ENCODE measurements at regions not wholly inside any gene's neighbourhood (a gene's known extent, or its start where the extent isn't known, plus 50 kb on each side); places are given as distances from the start of the nearest gene placed in this dataset.

DNA sequence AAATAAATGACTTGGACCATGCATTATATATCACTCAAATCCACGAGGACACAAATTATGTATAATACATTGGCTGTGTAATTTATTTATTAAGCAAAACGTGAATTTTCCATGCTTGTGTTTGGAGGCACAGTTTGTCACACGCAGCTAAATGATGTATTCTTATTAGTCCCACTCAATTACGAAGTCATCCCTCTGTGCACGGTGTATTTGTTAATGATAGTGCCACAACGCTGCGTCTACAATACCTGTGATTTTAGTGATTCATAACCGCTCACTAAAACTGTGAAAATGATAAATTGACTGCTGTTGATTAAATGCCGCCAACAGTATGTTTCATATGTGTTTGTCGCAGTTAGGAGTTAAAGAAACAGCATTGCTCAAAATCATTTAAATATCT, 358.3 kb downstream of the ZNF516 start:
- Histone ChIP-seq H3K36me3 (ENCODE audit: control insufficient read depth, insufficient read depth, low read length) (no peaks in the 10 kb centered on the region), H3K27ac (ENCODE audit: insufficient read depth, low read length) (no peak overlapping the region), H3K9ac (ENCODE audit: insufficient read depth, low read length) (no peak overlapping the region), H2AFZ (ENCODE audit: low read length) (no peak overlapping the region), H3K9me3 (ENCODE audit: control insufficient read depth, insufficient read depth, low read depth, low read length) (no peaks in the 10 kb centered on the region), H4K20me1 (ENCODE audit: control insufficient read depth, extremely low read depth, insufficient read depth, low read length) (no peaks in the 10 kb centered on the region), H3K79me2 (ENCODE audit: control insufficient read depth, insufficient read depth, low read length) (no peaks in the 10 kb centered on the region), H3K4me3 (replicated peaks in 1 of 4; ENCODE audit: control extremely low read depth in 1 of 4, insufficient read depth in 1 of 4, low read depth in 3 of 4, low read length in 4 of 4) (no peak overlapping the region), H3K4me2 (ENCODE audit: extremely low read depth, insufficient read depth, low read length) (no peak overlapping the region), H3K27me3 (ENCODE audit: control insufficient read depth, insufficient read depth, low read length) (no peaks in the 10 kb centered on the region), H3K4me1 (ENCODE audit: control insufficient read depth, extremely low read depth, insufficient read depth, low read length) (no peaks in the 10 kb centered on the region)
- TF ChIP-seq EZH2 (IDR thresholded peaks at IDR 0.05; ENCODE audit: low read length, missing control alignments): no peak
- TF ChIP-seq, protein P1, sequence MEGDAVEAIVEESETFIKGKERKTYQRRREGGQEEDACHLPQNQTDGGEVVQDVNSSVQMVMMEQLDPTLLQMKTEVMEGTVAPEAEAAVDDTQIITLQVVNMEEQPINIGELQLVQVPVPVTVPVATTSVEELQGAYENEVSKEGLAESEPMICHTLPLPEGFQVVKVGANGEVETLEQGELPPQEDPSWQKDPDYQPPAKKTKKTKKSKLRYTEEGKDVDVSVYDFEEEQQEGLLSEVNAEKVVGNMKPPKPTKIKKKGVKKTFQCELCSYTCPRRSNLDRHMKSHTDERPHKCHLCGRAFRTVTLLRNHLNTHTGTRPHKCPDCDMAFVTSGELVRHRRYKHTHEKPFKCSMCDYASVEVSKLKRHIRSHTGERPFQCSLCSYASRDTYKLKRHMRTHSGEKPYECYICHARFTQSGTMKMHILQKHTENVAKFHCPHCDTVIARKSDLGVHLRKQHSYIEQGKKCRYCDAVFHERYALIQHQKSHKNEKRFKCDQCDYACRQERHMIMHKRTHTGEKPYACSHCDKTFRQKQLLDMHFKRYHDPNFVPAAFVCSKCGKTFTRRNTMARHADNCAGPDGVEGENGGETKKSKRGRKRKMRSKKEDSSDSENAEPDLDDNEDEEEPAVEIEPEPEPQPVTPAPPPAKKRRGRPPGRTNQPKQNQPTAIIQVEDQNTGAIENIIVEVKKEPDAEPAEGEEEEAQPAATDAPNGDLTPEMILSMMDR (conservative IDR thresholded peaks at IDR 0.05 in 1 of 2, IDR thresholded peaks at IDR 0.05 in 1 of 2; ENCODE audit: low read depth in 1 of 2, low read length in 2 of 2): no peak
- no peak for DNase-seq (ENCODE audit: low read depth in 2 of 2)

DNA sequence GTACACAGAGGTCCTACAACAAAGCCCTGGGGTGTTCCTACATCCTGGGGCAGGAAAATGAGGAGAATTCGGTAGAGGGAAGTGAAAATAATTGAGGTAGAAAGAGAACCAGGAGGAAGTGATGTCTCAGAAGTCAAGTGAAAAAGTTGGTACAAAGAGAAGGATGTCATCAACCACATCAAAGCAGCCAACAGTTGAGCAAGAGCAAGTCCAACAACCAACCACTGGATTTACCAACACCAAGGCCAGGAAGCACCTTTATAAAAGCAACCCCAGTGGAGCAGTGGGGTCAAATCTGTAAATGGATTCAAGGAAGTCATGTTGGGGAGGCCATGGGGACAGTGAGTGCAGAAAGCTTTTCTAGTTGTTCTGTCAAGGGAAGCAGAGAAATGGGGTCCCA, 360.4 kb downstream of the ZNF516 start:
- no peak overlapping the region for H3K9ac ChIP-seq (ENCODE audit: insufficient read depth, low read length)
- no peak overlapping the region for H2AFZ ChIP-seq (ENCODE audit: low read length)
- H3K4me3 ChIP-seq (replicated peaks in 1 of 4; ENCODE audit: control extremely low read depth in 1 of 4, insufficient read depth in 1 of 4, low read depth in 3 of 4, low read length in 4 of 4): no peak overlapping the region
- no peaks in the 10 kb centered on the region for H4K20me1 ChIP-seq (ENCODE audit: control insufficient read depth, extremely low read depth, insufficient read depth, low read length)
- no peaks in the 10 kb centered on the region for H3K4me1 ChIP-seq (ENCODE audit: control insufficient read depth, extremely low read depth, insufficient read depth, low read length)
- H3K79me2 ChIP-seq (ENCODE audit: control insufficient read depth, insufficient read depth, low read length): no peaks in the 10 kb centered on the region
- no peaks in the 10 kb centered on the region for H3K9me3 ChIP-seq (ENCODE audit: control insufficient read depth, insufficient read depth, low read depth, low read length)
- H3K4me2 ChIP-seq (ENCODE audit: extremely low read depth, insufficient read depth, low read length): no peak overlapping the region
- no peak overlapping the region for H3K27ac ChIP-seq (ENCODE audit: insufficient read depth, low read length)
- DNase-seq (ENCODE audit: low read depth in 2 of 2): no peak
- H3K36me3 ChIP-seq (ENCODE audit: control insufficient read depth, insufficient read depth, low read length): no peaks in the 10 kb centered on the region
- H3K27me3 ChIP-seq (ENCODE audit: control insufficient read depth, insufficient read depth, low read length): no peaks in the 10 kb centered on the region
- TF ChIP-seq, protein P1 (conservative IDR thresholded peaks at IDR 0.05 in 1 of 2, IDR thresholded peaks at IDR 0.05 in 1 of 2; ENCODE audit: low read depth in 1 of 2, low read length in 2 of 2): no peak
- no peak for TF ChIP-seq EZH2 (IDR thresholded peaks at IDR 0.05; ENCODE audit: low read length, missing control alignments)

DNA sequence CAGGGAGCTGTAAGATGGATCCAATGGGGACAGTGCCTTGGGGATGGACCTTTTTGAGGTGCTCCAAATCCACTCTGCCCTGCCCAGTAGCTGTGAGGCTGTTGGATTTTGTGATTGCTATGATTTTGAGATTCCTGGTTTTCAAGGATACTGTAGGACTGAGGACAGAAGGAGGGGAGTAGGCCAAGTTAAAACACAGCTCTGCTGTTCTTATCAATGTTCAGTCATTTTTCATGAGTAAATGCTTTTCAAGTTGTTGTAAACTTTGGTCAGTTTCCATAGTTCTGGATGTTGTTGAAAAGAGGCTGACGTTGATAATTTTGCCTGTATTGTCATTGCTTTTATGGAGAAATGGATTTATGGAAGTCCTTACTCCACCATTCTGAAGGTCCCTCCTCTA, 361.2 kb downstream of the ZNF516 start:
- Histone ChIP-seq H3K4me3 (replicated peaks in 1 of 4; ENCODE audit: control extremely low read depth in 1 of 4, insufficient read depth in 1 of 4, low read depth in 3 of 4, low read length in 4 of 4) (no peak overlapping the region), H3K27ac (ENCODE audit: insufficient read depth, low read length) (no peak overlapping the region), H3K4me1 (ENCODE audit: control insufficient read depth, extremely low read depth, insufficient read depth, low read length) (no peaks in the 10 kb centered on the region), H2AFZ (ENCODE audit: low read length) (no peak overlapping the region), H4K20me1 (ENCODE audit: control insufficient read depth, extremely low read depth, insufficient read depth, low read length) (no peaks in the 10 kb centered on the region), H3K36me3 (ENCODE audit: control insufficient read depth, insufficient read depth, low read length) (no peaks in the 10 kb centered on the region), H3K79me2 (ENCODE audit: control insufficient read depth, insufficient read depth, low read length) (no peaks in the 10 kb centered on the region), H3K27me3 (ENCODE audit: control insufficient read depth, insufficient read depth, low read length) (no peaks in the 10 kb centered on the region), H3K4me2 (ENCODE audit: extremely low read depth, insufficient read depth, low read length) (no peak overlapping the region), H3K9me3 (ENCODE audit: control insufficient read depth, insufficient read depth, low read depth, low read length) (no peaks in the 10 kb centered on the region), H3K9ac (ENCODE audit: insufficient read depth, low read length) (no peak overlapping the region)
- DNase-seq (ENCODE audit: low read depth in 2 of 2): no peak
- TF ChIP-seq EZH2 (IDR thresholded peaks at IDR 0.05; ENCODE audit: low read length, missing control alignments): no peak
- TF ChIP-seq, protein P1 (conservative IDR thresholded peaks at IDR 0.05 in 1 of 2, IDR thresholded peaks at IDR 0.05 in 1 of 2; ENCODE audit: low read depth in 1 of 2, low read length in 2 of 2): no peak

Data from fibroblast of lung (primary cell).